Astrocyte of the spinal cord (primary cell): ENCODE measurements at regions not wholly inside any gene's neighbourhood (a gene's known extent, or its start where the extent isn't known, plus 50 kb on each side); places are given as distances from the start of the nearest gene placed in this dataset.

Experiments
- DNase-seq: peaks from one replicate; pipeline ENCODE4 v3.0.0; 2011; ENCODE audit warnings: low read depth, low spot score
- H3K4me3 ChIP-seq: 2 replicates; pipeline ENCODE4 v1.5.1; 2011; ENCODE audit warnings: low read depth, mild to moderate bottlenecking, low read length, moderate library complexity
- in situ Hi-C: cut with HindIII; loops from 2 replicates; pipeline ENCODE4 v1.10.0; 2017; ENCODE audit warnings: low sequenced_read_pairs
- TF ChIP-seq, protein P1 (sequence below): IDR thresholded peaks from 2 replicates; pipeline ENCODE4 v1.5.1; 2012; ENCODE audit warnings: low read depth, mild to moderate bottlenecking, low read length, inconsistent platforms

DNA sequence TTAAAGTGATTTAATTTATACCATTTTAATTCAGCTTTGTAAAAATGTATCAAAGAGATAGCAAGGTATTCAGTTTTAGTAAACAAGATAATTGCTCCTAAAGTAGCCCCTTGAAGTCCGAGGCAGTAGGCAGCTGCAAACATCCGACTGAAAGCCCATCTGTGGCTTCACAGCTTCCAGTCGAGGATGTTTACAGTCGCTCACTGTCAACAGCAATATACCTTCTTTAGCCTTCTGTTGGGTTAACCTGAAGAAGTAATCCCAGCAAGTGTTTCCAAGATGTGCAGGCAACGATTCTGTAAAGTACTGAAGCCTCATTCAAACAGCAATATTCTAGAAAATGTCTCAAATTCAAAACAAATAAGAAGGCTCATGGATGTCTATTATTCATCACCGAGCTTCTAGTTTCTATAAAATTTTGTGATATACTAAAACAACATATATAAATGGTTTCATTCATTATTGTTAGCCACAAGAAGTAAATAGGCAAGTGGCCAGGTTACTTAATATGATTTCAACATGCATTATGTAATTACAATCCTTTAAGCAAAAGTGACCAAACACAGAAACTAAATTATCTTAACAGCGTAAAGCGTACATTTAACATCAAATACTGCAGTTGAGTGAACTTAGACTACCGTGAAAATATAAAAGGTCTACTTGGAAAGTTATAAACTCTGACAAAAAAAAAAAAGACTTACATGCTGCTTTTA is 115.0 kb downstream of the OGFRL1 start:
- H3K4me3 ChIP-seq: peak overlapping the region; percentile 11
- peak; percentile 32 for DNase-seq
- TF ChIP-seq, protein P1, sequence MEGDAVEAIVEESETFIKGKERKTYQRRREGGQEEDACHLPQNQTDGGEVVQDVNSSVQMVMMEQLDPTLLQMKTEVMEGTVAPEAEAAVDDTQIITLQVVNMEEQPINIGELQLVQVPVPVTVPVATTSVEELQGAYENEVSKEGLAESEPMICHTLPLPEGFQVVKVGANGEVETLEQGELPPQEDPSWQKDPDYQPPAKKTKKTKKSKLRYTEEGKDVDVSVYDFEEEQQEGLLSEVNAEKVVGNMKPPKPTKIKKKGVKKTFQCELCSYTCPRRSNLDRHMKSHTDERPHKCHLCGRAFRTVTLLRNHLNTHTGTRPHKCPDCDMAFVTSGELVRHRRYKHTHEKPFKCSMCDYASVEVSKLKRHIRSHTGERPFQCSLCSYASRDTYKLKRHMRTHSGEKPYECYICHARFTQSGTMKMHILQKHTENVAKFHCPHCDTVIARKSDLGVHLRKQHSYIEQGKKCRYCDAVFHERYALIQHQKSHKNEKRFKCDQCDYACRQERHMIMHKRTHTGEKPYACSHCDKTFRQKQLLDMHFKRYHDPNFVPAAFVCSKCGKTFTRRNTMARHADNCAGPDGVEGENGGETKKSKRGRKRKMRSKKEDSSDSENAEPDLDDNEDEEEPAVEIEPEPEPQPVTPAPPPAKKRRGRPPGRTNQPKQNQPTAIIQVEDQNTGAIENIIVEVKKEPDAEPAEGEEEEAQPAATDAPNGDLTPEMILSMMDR: no peak
- in situ Hi-C loops: no loop called here

DNA sequence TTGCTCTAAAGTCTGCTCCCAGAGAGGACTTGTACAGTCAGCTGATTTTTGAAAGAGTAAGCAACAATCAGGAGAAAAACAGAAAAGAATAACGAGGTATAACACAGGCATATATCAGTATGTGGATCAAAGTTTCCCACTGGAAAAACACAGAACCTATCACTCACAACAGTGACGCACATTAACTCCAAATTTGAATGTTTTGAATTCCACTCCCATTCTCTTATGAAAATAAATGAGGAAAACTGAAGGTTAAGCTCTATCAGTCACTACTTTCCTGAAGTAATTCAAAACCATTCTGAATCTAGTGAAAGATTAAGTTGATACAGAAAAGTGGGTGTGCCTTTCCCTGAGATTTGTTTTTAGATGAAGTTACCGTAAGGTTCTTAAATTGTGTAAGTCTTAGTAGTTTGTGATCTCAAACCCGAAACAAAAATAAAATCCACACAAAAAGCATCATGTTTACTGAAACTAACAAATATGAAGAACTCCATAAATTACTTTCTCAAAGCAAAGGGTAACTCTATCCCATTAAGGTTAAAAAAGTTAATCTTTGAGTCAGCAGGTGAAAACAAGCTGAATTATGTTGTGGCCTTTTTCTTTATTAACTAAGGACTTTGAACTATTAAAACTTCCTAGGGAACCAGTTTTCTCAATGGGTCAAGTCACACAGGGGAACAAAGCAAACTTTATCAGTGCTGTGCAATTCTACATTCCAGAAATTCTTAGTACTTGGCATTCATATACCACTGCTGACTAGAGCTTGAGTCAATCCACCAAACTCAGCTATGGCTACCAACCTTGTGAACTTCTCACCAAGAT is 115.7 kb downstream of the OGFRL1 start:
- H3K4me3 ChIP-seq: no peak overlapping the region
- TF ChIP-seq, protein P1: no peak
- peak; percentile 85 for DNase-seq
- in situ Hi-C loops: no loop called here

DNA sequence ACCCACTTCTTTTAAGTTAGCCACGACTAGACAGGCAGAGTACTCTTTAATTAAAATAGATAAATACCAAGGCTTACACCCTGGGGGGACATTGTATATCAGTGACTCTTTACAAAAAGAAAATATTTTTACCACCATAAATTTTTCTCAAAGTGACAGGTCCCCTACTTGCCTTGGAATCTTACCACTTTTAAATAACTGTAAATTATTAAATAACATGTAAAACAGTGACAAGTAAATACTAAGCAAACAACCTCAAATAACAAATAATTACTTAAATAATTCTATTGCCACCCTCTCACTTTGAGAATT is 116.3 kb downstream of the OGFRL1 start:
- DNase-seq: no peak
- TF ChIP-seq, protein P1: no peak
- in situ Hi-C loops: no loop called here
- no peak overlapping the region for H3K4me3 ChIP-seq

DNA sequence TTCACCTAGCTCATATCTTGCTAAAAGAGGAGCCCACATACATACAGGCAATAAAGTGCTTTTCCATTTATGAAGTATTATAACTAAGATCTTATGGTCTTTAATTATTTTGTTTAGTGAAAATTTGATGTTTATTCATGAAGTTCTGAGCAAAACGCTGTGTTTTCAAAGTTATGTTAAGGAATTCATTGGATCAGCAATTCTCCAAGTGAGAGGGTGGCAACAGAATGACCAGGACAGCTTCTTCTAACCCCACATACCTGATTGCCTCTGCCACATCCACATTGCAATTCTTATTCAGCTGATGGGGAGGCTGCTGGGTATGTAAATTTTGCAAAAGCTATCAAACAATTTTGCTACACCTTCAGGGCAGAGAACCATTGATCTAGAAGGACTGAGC is 116.8 kb downstream of the OGFRL1 start:
- H3K4me3 ChIP-seq: no peak overlapping the region
- DNase-seq: no peak
- in situ Hi-C loops: no loop called here
- TF ChIP-seq, protein P1: no peak

DNA sequence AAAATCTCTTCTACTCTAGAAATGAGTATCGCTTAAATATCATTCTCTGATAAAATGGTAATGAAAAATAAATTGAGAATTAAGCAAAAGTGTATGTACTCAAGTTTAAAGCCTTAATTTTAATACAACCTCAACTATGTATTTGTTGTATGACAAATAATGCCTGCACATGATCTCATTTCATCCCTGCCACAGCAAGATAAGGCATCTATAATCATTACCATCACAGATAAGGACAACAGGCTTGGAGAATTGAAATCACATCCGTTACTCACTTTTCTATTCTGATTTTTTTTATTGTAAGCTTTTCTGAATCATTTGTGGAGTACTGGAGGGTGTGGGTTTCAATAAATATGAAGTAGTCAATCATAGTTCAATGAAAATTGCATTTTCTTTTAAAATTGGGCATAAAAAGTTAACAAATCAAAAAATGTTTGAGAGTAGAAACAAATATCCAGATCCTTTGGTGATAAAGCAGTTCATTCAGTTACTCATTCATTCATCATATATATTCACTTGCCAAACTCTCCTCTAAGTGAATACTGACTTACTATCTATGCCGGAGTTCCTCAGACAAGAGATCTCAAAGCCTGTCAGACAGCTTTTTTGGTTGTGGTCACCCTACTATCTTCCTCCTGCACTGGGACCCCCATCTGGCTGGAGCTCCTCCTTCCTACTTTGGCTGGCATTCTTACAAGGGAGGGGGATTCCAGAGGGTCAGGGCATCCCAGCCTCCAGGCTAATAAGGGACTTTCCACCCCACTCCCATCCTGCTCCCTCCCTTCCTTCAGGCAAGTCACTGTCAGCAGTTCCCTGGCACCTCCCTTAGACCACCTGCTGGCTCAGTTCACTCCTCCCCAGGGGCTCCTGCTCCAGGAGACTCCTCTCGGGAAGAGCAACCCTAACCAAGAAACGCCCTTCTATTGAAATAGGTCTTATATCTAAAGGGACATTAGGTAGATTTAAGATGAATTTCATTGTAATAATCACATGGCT is 118.6 kb downstream of the OGFRL1 start:
- DNase-seq: no peak
- TF ChIP-seq, protein P1: no peak
- no peak overlapping the region for H3K4me3 ChIP-seq
- in situ Hi-C loops: no loop called here
